GM21576 (cell line): ENCODE measurements at regions not wholly inside any gene's neighbourhood (a gene's known extent, or its start where the extent isn't known, plus 50 kb on each side); places are given as distances from the start of the nearest gene placed in this dataset.

Source experiments
- ATAC-seq: cut with Tn5 transposase; IDR thresholded peaks from one replicate; pipeline ENCODE4 v1.9.1; 2021; ENCODE audit warnings: mild to moderate bottlenecking, moderate library complexity; ENCODE audit not compliant: unreplicated experiment

- no peak for ATAC-seq
Measured at GRCh38 chr4:180861651-180862050, 1381.6 kb upstream of the TENM3 start.

GRCh38 chr4:180866933-180867643, 1376.1 kb upstream of the TENM3 start:
- no peak for ATAC-seq

DNA sequence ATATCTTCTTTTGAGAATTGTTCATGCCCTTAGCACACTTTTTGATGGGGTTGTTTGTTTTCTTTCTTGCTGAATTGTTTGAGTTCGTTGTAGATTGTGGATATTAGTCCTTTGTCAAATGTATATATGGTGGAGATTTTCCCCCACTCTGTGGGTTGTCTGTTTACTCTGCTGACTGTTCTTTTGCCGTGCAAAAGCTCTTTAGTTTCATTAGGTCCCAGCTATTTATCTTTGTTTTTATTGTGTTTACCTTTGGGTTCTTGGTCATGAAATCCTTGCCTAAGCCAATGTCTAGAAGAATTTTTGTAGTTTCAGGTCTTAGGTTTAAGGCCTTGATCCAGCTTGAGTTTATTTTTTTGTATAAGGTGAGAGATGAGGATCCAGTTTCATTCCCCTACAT, 1372.6 kb upstream of the TENM3 start:
- no peak for ATAC-seq

- ATAC-seq, result no peak
Measured at GRCh38 chr4:180898305-180898704, 1344.9 kb upstream of the TENM3 start.

- no peak for ATAC-seq
Measured at GRCh38 chr4:180900781-180901180, 1342.4 kb upstream of the TENM3 start.

DNA sequence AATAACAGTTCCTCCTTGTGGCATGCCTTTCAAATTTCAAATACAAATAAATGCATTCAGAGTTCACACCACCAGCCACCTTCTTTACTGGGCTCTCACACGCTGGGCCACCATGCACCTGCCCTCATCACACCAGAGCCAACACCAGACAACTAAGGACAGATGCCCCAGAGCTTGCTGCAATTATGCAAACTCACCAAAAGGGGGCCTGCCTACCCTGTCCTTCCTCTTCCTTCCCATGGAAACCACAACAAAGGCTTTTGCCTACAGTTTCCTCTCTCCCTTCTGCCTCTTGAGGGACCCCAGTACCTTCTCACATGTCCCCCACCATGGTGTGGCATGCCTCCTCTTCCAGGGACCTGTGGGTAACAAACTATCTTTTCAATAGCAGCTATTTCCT, 1333.9 kb upstream of the TENM3 start:
- no peak for ATAC-seq

GRCh38 chr4:180913750-180914149, 1329.5 kb upstream of the TENM3 start:
- no peak for ATAC-seq

DNA sequence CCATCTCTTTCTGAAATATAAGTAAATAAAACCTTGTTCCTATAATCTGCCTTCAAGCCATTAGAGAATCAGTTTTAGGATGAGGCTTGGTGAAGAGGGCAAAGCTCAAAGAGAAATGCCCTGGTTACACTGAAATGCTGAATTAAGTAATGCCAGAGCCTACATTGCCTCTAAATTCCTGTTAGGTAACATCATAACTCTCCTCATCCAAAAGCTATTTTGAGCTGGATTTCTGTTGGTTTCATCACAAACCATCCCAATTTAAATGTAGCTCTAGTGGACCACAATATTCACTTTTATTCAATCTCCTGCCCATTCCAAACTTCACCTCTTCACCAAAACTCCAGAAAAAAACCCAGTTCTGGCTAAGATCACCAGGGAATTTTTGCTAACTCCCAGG, 1319.7 kb upstream of the TENM3 start:
- no peak for ATAC-seq

GRCh38 chr4:180925805-180926204, 1317.4 kb upstream of the TENM3 start:
- ATAC-seq, result no peak

- ATAC-seq, result no peak
Measured at GRCh38 chr4:180926277-180926676, 1316.9 kb upstream of the TENM3 start.

GRCh38 chr4:180932370-180933001, 1310.7 kb upstream of the TENM3 start:
- no peak for ATAC-seq

DNA sequence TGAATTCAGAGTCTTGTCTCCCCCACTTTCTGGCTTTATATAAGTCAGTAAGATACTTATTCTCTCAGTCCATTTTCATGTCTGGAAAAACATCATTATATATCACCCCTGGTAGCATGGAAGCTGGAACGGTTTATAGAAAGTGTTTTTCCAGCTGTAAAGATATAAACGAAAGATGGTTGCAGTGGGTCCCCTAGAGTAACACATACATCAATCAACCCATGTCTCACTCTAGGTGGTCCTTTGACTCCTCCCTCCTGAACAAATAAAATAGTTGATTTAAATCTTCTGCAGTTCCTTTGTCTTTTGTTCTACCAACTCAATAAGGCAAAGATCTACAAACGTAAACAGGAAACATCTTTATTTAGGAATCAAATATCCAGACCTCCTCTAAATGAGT, 1306.1 kb upstream of the TENM3 start:
- ATAC-seq, result no peak

DNA sequence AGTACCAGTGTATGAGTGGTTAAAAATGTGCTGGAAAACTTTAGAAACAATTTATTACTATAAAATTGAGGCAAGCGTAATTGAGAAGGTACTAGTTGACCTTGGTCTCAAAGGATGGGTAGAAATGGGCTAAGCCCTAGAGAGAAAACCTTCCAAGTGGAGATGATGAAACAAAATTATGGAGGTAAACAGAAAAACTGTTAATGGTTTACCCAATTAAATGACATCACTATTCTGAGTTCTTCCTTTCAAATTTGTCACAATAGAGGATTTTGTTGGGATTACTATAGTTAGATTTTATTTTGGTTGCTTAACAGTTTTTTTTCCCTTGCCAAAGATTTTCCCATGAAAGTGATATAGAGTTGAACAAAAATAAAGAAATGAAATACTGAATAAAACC, 1302.5 kb upstream of the TENM3 start:
- ATAC-seq, result no peak

- ATAC-seq, result no peak
Measured at GRCh38 chr4:180942367-180942916, 1300.8 kb upstream of the TENM3 start.

DNA sequence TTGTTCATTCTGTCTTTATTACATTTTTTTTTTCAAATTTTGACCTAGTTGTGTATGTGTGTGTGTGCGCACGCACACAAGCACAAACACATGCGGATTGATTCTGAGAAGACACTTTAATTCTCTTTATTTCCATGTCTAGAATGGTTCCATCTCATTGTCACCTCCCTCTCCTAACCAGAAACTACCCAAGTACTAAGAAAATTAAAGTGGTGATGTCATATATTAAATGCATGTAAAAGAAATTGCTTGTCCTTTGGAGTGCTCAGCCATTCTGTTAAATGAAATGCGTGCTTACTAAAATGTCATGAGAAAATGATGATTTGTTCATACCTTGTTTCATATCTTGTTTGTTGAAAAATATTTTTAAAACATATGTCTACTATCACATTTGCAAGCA, 1297.0 kb upstream of the TENM3 start:
- ATAC-seq, result no peak

DNA sequence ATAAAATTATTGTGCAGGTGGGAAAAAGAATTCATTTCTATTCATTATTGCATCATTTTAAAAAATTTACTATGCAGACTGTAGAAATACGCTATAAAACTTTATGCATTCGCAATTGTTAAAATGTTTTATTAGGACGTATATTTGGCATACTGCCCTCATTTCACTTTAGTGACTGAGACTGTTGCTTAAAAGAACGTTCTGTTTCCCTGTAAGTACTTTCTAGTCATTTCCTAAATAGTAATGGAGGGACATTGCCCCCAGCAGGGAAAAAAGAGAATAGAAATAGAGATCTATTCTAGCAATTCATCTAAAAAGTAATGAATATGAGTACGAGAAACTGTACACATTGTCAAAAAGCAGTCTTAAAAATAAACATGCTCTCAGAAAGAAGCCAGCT, 1295.8 kb upstream of the TENM3 start:
- no peak for ATAC-seq

- no peak for ATAC-seq
Measured at GRCh38 chr4:180949424-180950213, 1293.6 kb upstream of the TENM3 start.

- ATAC-seq, result no peak
Measured at GRCh38 chr4:180950377-180950776, 1292.8 kb upstream of the TENM3 start.

GRCh38 chr4:180951312-180951711, 1291.9 kb upstream of the TENM3 start:
- no peak for ATAC-seq

GRCh38 chr4:180953572-180953971, 1289.6 kb upstream of the TENM3 start:
- ATAC-seq, result no peak

DNA sequence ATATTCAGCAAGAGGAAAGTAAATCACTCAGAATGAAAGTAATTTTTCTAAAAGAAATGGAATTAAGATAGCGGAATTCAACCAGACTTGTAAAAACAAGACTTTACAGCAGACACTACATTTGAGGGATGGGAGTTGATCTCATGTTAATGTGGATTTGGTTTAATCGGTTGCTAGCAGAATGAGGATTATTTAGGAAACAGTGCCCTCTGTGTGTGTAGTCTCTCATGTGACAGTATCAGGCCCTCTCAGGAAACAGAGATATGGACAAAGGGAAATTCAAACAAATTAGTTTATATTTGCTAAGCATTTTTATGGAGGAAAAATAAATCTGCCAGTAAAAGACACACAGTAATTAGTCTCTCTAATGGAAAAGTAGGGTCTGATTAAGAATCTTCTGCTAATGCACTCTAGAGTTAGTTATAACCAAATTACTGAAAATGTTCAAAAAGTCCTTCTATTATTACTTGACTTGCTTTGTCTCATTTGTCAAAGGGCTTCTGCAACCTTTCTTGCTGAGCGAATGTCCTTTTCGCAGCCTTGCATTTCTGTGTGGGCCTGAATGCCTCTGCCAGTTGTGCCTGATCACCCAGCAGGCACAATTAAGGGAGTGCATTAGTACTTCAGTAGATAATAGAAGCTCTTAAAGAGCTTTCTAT, 1282.3 kb upstream of the TENM3 start:
- ATAC-seq, result no peak
